Astrocyte (in vitro differentiated cells and primary cell): ENCODE measurements at regions not wholly inside any gene's neighbourhood (a gene's known extent, or its start where the extent isn't known, plus 50 kb on each side); places are given as distances from the start of the nearest gene placed in this dataset.

Source experiments
- DNase-seq: peaks from one replicate; pipeline ENCODE4 v3.0.0-alpha.2; 2010; ENCODE audit warnings: low read depth
- FAIRE-seq: peaks from 2 replicates; lab custom pipeline; 2011; peaks lifted over from hg19 to GRCh38; lab: Jason Lieb, UNC
- H2AFZ ChIP-seq: 2 replicates; pipeline ENCODE4 v1.6.0; 2012; ENCODE audit warnings: low read depth, low read length, inconsistent platforms
- H3K27ac ChIP-seq: 2 replicates; pipeline ENCODE4 v1.5.1; 2011; ENCODE audit warnings: low read depth, low read length, inconsistent platforms
- H3K27me3 ChIP-seq: 2 replicates; pipeline ENCODE4 v1.6.0; 2011; ENCODE audit warnings: low read length, inconsistent platforms; ENCODE audit not compliant: insufficient read depth
- H3K36me3 ChIP-seq: 2 replicates; pipeline ENCODE4 v1.5.1; 2011; ENCODE audit warnings: low read length, inconsistent platforms; ENCODE audit not compliant: insufficient read depth
- H3K4me1 ChIP-seq: 2 replicates; pipeline ENCODE4 v1.5.1; 2011; ENCODE audit warnings: low read length, inconsistent platforms; ENCODE audit not compliant: insufficient read depth
- H3K4me2 ChIP-seq: 2 replicates; pipeline ENCODE4 v1.6.0; 2012; ENCODE audit warnings: low read length, inconsistent platforms
- H3K4me3 ChIP-seq: 2 replicates; pipeline ENCODE4 v1.5.1; 2011; ENCODE audit warnings: low read depth, mild to moderate bottlenecking, low read length, inconsistent platforms; ENCODE audit not compliant: insufficient read depth
- H3K79me2 ChIP-seq: 2 replicates; pipeline ENCODE4 v1.6.0; 2012; ENCODE audit warnings: mild to moderate bottlenecking, low read length, inconsistent platforms; ENCODE audit not compliant: insufficient read depth
- H3K9ac ChIP-seq: 2 replicates; pipeline ENCODE4 v1.6.0; 2012; ENCODE audit warnings: mild to moderate bottlenecking, low read length, inconsistent platforms
- H3K9me3 ChIP-seq: 2 replicates; pipeline ENCODE4 v1.5.1; 2012; ENCODE audit warnings: low read depth, mild to moderate bottlenecking, low read length, inconsistent platforms; ENCODE audit not compliant: insufficient read depth
- H4K20me1 ChIP-seq: 2 replicates; pipeline ENCODE4 v1.6.0; 2012; ENCODE audit warnings: low read length, inconsistent platforms; ENCODE audit not compliant: insufficient read depth
- H3K27ac Mint-ChIP-seq: one replicate; pipeline ENCODE4 v1.8.0; 2021; ENCODE audit warnings: mild to moderate bottlenecking, mixed read lengths; ENCODE audit not compliant: unreplicated experiment
- H3K27me3 Mint-ChIP-seq: one replicate; pipeline ENCODE4 v1.8.0; 2021; ENCODE audit warnings: low read depth, mixed read lengths; ENCODE audit not compliant: unreplicated experiment
- H3K36me3 Mint-ChIP-seq: one replicate; pipeline ENCODE4 v1.8.0; 2021; ENCODE audit warnings: low read depth, mixed read lengths; ENCODE audit not compliant: unreplicated experiment
- H3K4me1 Mint-ChIP-seq: one replicate; pipeline ENCODE4 v1.8.0; 2021; ENCODE audit warnings: low read depth, mixed read lengths; ENCODE audit not compliant: unreplicated experiment
- H3K4me3 Mint-ChIP-seq: one replicate; pipeline ENCODE4 v1.8.0; 2021; ENCODE audit warnings: mild to moderate bottlenecking, moderate library complexity, mixed read lengths; ENCODE audit not compliant: unreplicated experiment
- H3K9me3 Mint-ChIP-seq: one replicate; pipeline ENCODE4 v1.8.0; 2021; ENCODE audit warnings: mild to moderate bottlenecking, mixed read lengths; ENCODE audit not compliant: unreplicated experiment
- EZH2 ChIP-seq: IDR thresholded peaks from 2 replicates; pipeline ENCODE4 v1.6.1; 2012; ENCODE audit warnings: mild to moderate bottlenecking, low read length, inconsistent platforms; ENCODE audit not compliant: insufficient read depth
- TF ChIP-seq, protein P1 (sequence below): IDR thresholded peaks from 2 replicates; pipeline ENCODE4 v1.5.1; 2011; ENCODE audit warnings: low read depth, mild to moderate bottlenecking, inconsistent platforms, low read length, moderate library complexity; ENCODE audit not compliant: insufficient read depth

DNA sequence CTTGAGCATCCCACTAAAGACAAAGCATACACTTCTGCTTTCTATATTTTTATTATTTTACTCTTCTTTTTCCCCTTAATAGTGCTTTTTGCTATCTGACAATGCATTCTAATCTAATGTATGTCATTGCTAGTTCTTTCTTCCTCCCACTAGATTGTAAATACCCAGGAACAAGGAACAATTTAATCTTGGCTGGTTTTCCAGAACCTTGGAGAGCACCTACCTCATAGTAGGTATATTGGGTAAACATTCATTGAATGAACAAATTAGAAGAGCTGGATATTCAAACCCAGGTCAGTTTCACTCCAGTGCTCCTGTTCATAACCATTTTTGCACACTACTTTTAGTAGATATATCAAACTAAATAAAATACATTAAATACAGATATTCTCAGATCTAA lies 1617.6 kb upstream of the SLC10A2 start:
- FAIRE-seq = no peak
- H3K27me3 Mint-ChIP-seq = no peaks in the 10 kb centered on the region

GRCh38 chr13:104678161-104678560 lies 1611.9 kb upstream of the SLC10A2 start:
- Histone ChIP-seq H3K9ac (no peak overlapping the region), H3K27ac (no peak overlapping the region), H3K4me3 (no peak overlapping the region), H2AFZ (no peak overlapping the region), H3K27me3 (no peaks in the 10 kb centered on the region), H4K20me1 (no peaks in the 10 kb centered on the region), H3K4me2 (no peak overlapping the region), H3K9me3 (no peaks in the 10 kb centered on the region), H3K36me3 (no peaks in the 10 kb centered on the region), H3K4me1 (no peaks in the 10 kb centered on the region), H3K79me2 (no peaks in the 10 kb centered on the region)
- no peak for DNase-seq
- Mint-ChIP-seq H3K4me1 (peaks cover 2% of the 10 kb centered on the region), H3K27me3 (no peaks in the 10 kb centered on the region), H3K27ac (no peak overlapping the region), H3K9me3 (no peaks in the 10 kb centered on the region), H3K4me3 (no peak overlapping the region), H3K36me3 (no peaks in the 10 kb centered on the region)
- no peak for TF ChIP-seq EZH2
- TF ChIP-seq, protein P1, sequence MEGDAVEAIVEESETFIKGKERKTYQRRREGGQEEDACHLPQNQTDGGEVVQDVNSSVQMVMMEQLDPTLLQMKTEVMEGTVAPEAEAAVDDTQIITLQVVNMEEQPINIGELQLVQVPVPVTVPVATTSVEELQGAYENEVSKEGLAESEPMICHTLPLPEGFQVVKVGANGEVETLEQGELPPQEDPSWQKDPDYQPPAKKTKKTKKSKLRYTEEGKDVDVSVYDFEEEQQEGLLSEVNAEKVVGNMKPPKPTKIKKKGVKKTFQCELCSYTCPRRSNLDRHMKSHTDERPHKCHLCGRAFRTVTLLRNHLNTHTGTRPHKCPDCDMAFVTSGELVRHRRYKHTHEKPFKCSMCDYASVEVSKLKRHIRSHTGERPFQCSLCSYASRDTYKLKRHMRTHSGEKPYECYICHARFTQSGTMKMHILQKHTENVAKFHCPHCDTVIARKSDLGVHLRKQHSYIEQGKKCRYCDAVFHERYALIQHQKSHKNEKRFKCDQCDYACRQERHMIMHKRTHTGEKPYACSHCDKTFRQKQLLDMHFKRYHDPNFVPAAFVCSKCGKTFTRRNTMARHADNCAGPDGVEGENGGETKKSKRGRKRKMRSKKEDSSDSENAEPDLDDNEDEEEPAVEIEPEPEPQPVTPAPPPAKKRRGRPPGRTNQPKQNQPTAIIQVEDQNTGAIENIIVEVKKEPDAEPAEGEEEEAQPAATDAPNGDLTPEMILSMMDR = no peak
- FAIRE-seq = no peak

More for the DNA sequence above, 1617.6 kb upstream of the SLC10A2 start:
- H3K27ac Mint-ChIP-seq = no peak overlapping the region
- H3K27ac ChIP-seq = no peak overlapping the region
- no peak overlapping the region for H3K9ac ChIP-seq
- H3K9me3 ChIP-seq = no peaks in the 10 kb centered on the region
- H3K9me3 Mint-ChIP-seq = no peaks in the 10 kb centered on the region
- TF ChIP-seq, protein P1 = no peak
- TF ChIP-seq EZH2 = no peak
- DNase-seq = no peak
- H3K4me1 Mint-ChIP-seq = no peaks in the 10 kb centered on the region
- no peaks in the 10 kb centered on the region for H3K36me3 ChIP-seq
- H3K4me3 Mint-ChIP-seq = no peak overlapping the region
- H3K4me1 ChIP-seq = no peaks in the 10 kb centered on the region
- H3K4me3 ChIP-seq = no peak overlapping the region
- H3K36me3 Mint-ChIP-seq = no peaks in the 10 kb centered on the region
- H2AFZ ChIP-seq = no peak overlapping the region
- H3K79me2 ChIP-seq = no peaks in the 10 kb centered on the region
- H3K27me3 ChIP-seq = no peaks in the 10 kb centered on the region
- H3K4me2 ChIP-seq = no peak overlapping the region
- H4K20me1 ChIP-seq = no peaks in the 10 kb centered on the region

DNA sequence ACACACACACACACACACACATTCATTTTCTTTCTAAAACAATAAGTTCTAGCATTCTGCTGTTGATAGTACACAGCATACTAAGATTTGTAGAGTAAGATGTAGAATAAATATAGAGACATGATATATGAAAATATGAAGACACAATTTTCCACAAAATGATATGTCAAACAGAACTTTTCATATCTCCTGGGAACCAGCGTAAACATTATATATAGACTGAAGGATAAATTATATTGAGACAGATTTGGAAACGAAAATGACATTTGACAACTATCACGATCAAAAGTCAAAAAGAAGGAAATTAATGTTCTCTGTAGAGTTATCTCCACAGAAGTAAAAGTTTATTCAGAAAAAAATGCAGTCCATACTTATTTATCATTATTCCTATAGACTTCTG lies 1605.7 kb upstream of the SLC10A2 start:
- no peak for FAIRE-seq
- Mint-ChIP-seq H3K27me3 (no peaks in the 10 kb centered on the region), H3K9me3 (no peaks in the 10 kb centered on the region)

More for the DNA sequence above, 1605.7 kb upstream of the SLC10A2 start:
- no peak overlapping the region for H2AFZ ChIP-seq
- H3K27ac Mint-ChIP-seq = no peak overlapping the region
- DNase-seq = no peak
- H3K36me3 ChIP-seq = no peaks in the 10 kb centered on the region
- H3K9ac ChIP-seq = no peak overlapping the region
- H3K4me1 Mint-ChIP-seq = peaks cover 2% of the 10 kb centered on the region
- no peaks in the 10 kb centered on the region for H3K36me3 Mint-ChIP-seq
- no peak overlapping the region for H3K4me2 ChIP-seq
- H3K4me1 ChIP-seq = no peaks in the 10 kb centered on the region
- no peaks in the 10 kb centered on the region for H3K79me2 ChIP-seq
- H3K27ac ChIP-seq = no peak overlapping the region
- TF ChIP-seq EZH2 = no peak
- TF ChIP-seq, protein P1 = no peak
- no peak overlapping the region for H3K4me3 ChIP-seq
- H4K20me1 ChIP-seq = no peaks in the 10 kb centered on the region
- no peaks in the 10 kb centered on the region for H3K27me3 ChIP-seq
- no peaks in the 10 kb centered on the region for H3K9me3 ChIP-seq
- no peak overlapping the region for H3K4me3 Mint-ChIP-seq
